Neuronal stem cell (in vitro differentiated cells): ENCODE measurements at regions not wholly inside any gene's neighbourhood (a gene's known extent, or its start where the extent isn't known, plus 50 kb on each side); places are given as distances from the start of the nearest gene placed in this dataset.

Experiments used
- DNase-seq: peaks from one replicate; pipeline ENCODE4 v3.0.0-alpha.2; 2013; ENCODE audit warnings: low spot score
- H2AFZ ChIP-seq: one replicate; pipeline ENCODE4 v1.6.1; 2013; ENCODE audit warnings: mild to moderate bottlenecking, low read length, inconsistent platforms
- H2AK5ac ChIP-seq: 2 replicates; pipeline ENCODE4 v1.6.1; 2013; ENCODE audit warnings: low read depth, mild to moderate bottlenecking, inconsistent platforms, low read length, moderate library complexity, mixed read lengths
- H2BK120ac ChIP-seq: 2 replicates; pipeline ENCODE4 v1.6.1; 2013; ENCODE audit warnings: low read depth, mild to moderate bottlenecking, inconsistent platforms, low read length, moderate library complexity, mixed read lengths
- H2BK12ac ChIP-seq: one replicate; pipeline ENCODE4 v1.6.1; 2013; ENCODE audit warnings: low read length, inconsistent platforms
- H2BK15ac ChIP-seq: 2 replicates; pipeline ENCODE4 v1.6.1; 2013; ENCODE audit warnings: mild to moderate bottlenecking, low read length, inconsistent platforms, mixed read lengths
- H2BK5ac ChIP-seq: one replicate; pipeline ENCODE4 v1.6.1; 2013; ENCODE audit warnings: inconsistent platforms, mild to moderate bottlenecking, low read length, moderate library complexity
- H3K14ac ChIP-seq: one replicate; pipeline ENCODE4 v1.6.1; 2013; ENCODE audit warnings: low read length, inconsistent platforms
- H3K18ac ChIP-seq: 2 replicates; pipeline ENCODE4 v1.6.1; 2013; ENCODE audit warnings: low read length, inconsistent platforms
- H3K23ac ChIP-seq: 2 replicates; pipeline ENCODE4 v1.6.1; 2013; ENCODE audit warnings: low read depth, mild to moderate bottlenecking, mixed read lengths, low read length, inconsistent platforms; ENCODE audit not compliant: poor library complexity
- H3K27ac ChIP-seq: replicated peaks from 3 replicates; pipeline ENCODE4 v1.5.1; 2013; ENCODE audit warnings: low read length, inconsistent platforms
- H3K27me3 ChIP-seq, 3 experiments: 2 replicates each; pipeline ENCODE4 v1.6.1; 2013; ENCODE audit warnings: low read length in 3 of 3, mild to moderate bottlenecking in 2 of 3, inconsistent platforms in 1 of 3, low read depth in 1 of 3, mixed read lengths in 1 of 3, moderate library complexity in 1 of 3; ENCODE audit not compliant: control insufficient read depth in 3 of 3, insufficient read depth in 3 of 3
- H3K36me3 ChIP-seq, 2 donors: replicated peaks in 1 of 2; 2 replicates each; pipeline ENCODE4 v1.6.1; 2013; ENCODE audit warnings: low read length in 2 of 2; ENCODE audit not compliant: control insufficient read depth in 2 of 2, insufficient read depth in 2 of 2
- H3K4ac ChIP-seq: 2 replicates; pipeline ENCODE4 v1.6.1; 2013; ENCODE audit warnings: inconsistent platforms, mild to moderate bottlenecking, low read length, moderate library complexity
- H3K4me1 ChIP-seq, 2 donors: 1 replicate in 1 of 2; 2 replicates in 1 of 2; pipeline ENCODE4 v1.6.1; 2013; ENCODE audit warnings: low read length in 2 of 2, low read depth in 1 of 2; ENCODE audit not compliant: control insufficient read depth in 2 of 2, insufficient read depth in 1 of 2
- H3K4me2 ChIP-seq: one replicate; pipeline ENCODE4 v1.6.1; 2013; ENCODE audit warnings: mild to moderate bottlenecking, low read length, inconsistent platforms; ENCODE audit not compliant: insufficient read depth, poor library complexity, severe bottlenecking
- H3K4me3 ChIP-seq, 2 donors: 2 replicates each; pipeline ENCODE4 v1.5.1; 2013; ENCODE audit warnings: low read length in 2 of 2, mild to moderate bottlenecking in 2 of 2, inconsistent platforms in 1 of 2, moderate library complexity in 1 of 2
- H3K79me1 ChIP-seq: one replicate; pipeline ENCODE4 v1.6.1; 2013; ENCODE audit warnings: low read depth, mild to moderate bottlenecking, inconsistent platforms, low read length, moderate library complexity
- H3K9ac ChIP-seq: one replicate; pipeline ENCODE4 v1.6.1; 2013; ENCODE audit warnings: mild to moderate bottlenecking, low read depth, low read length, inconsistent platforms; ENCODE audit not compliant: poor library complexity
- H3K9me3 ChIP-seq, 2 donors: replicated peaks in 1 of 2; 2 replicates each; pipeline versions ENCODE3 to v1.6.1; 2013; ENCODE audit warnings: low read length in 2 of 2, mild to moderate bottlenecking in 2 of 2, inconsistent platforms in 1 of 2, low read depth in 1 of 2, mixed read lengths in 1 of 2, moderate library complexity in 1 of 2; ENCODE audit not compliant: control insufficient read depth in 2 of 2, insufficient read depth in 1 of 2
- H4K8ac ChIP-seq: one replicate; pipeline ENCODE4 v1.6.1; 2013; ENCODE audit warnings: low read depth, mild to moderate bottlenecking, inconsistent platforms, low read length, moderate library complexity
- H4K91ac ChIP-seq: one replicate; pipeline ENCODE4 v1.6.1; 2013; ENCODE audit warnings: low read length, low read depth, mild to moderate bottlenecking, inconsistent platforms; ENCODE audit not compliant: poor library complexity
- WGBS, 2 donors: extraction: QIAGEN DNeasy Blood & Tissue Kit; methylation state at CpG; one replicate each; pipeline ENCODE4 v1.1.7; 2013; ENCODE audit warnings: missing lambda C conversion rate in 2 of 2, mixed read lengths in 1 of 2; ENCODE audit not compliant: insufficient read length in 2 of 2, insufficient replicate concordance in 1 of 2; ENCODE audit errors: extremely low coverage in 2 of 2; 5-methylcytosine and 5-hydroxymethylcytosine counted together

- Histone ChIP-seq H3K79me1 (no peaks in the 10 kb centered on the region), H3K18ac (peak overlapping the region; percentile 71), H4K91ac (no peak overlapping the region), H2BK120ac (no peak overlapping the region), H3K4ac (no peak overlapping the region), H3K4me2 (no peak overlapping the region), H3K4me3 (no peak overlapping the region), H3K27me3 (no peaks in the 10 kb centered on the region), H2AFZ (peak overlapping the region; percentile 88), H2BK15ac (no peak overlapping the region), H3K27ac (peak overlapping the region; percentile 55), H4K8ac (no peak overlapping the region), H3K4me1 (peaks cover 14 to 19% of the 10 kb centered on the region in 2 donors), H3K9me3 (no peaks in the 10 kb centered on the region), H3K14ac (no peak overlapping the region), H3K9ac (no peak overlapping the region), H3K23ac (no peak overlapping the region), H2BK5ac (no peak overlapping the region), H2AK5ac (no peak overlapping the region), H2BK12ac (no peak overlapping the region), H3K36me3 (no peaks in the 10 kb centered on the region)
- WGBS, 2 donors, result no CpG with 5 or more reads among the region's 25 CpGs
- peak; percentile 23 for DNase-seq
Observed at GRCh38 chrX:39755143-39756032, 342.4 kb downstream of the BCOR start.

GRCh38 chrX:39756086-39756883, 341.5 kb downstream of the BCOR start:
- no peaks in the 10 kb centered on the region for H3K79me1 ChIP-seq
- no peak overlapping the region for H4K8ac ChIP-seq
- H2BK5ac ChIP-seq, result no peak overlapping the region
- no peak overlapping the region for H3K9ac ChIP-seq
- H2BK12ac ChIP-seq, result no peak overlapping the region
- H3K4me1 ChIP-seq, result peaks cover 14 to 19% of the 10 kb centered on the region in 2 donors
- H2BK120ac ChIP-seq, result no peak overlapping the region
- no peak overlapping the region for H2AK5ac ChIP-seq
- no peaks in the 10 kb centered on the region for H3K36me3 ChIP-seq
- DNase-seq, result no peak
- H3K23ac ChIP-seq, result no peak overlapping the region
- no peak overlapping the region for H3K4me3 ChIP-seq
- no peaks in the 10 kb centered on the region for H3K27me3 ChIP-seq
- no peak overlapping the region for H3K4me2 ChIP-seq
- no CpG with 5 or more reads among the region's 18 CpGs for WGBS, 2 donors
- H3K14ac ChIP-seq, result no peak overlapping the region
- H2AFZ ChIP-seq, result peak overlapping the region; percentile 88
- H3K9me3 ChIP-seq, result no peaks in the 10 kb centered on the region
- no peak overlapping the region for H3K4ac ChIP-seq
- no peak overlapping the region for H3K27ac ChIP-seq
- peak overlapping the region; percentile 64 for H3K18ac ChIP-seq
- no peak overlapping the region for H2BK15ac ChIP-seq
- H4K91ac ChIP-seq, result no peak overlapping the region

- no peak overlapping the region for H2BK15ac ChIP-seq
Observed at GRCh38 chrX:39757971-39758370, 339.8 kb downstream of the BCOR start.

More at GRCh38 chrX:39757971-39758370, 339.8 kb downstream of the BCOR start:
- no peaks in the 10 kb centered on the region for H3K9me3 ChIP-seq
- no peak overlapping the region for H2BK12ac ChIP-seq
- no peak overlapping the region for H3K27ac ChIP-seq
- H3K18ac ChIP-seq, result peak overlapping the region; percentile 24
- H3K4me1 ChIP-seq, result peaks cover 14 to 19% of the 10 kb centered on the region in 2 donors
- no peaks in the 10 kb centered on the region for H3K79me1 ChIP-seq
- H2BK5ac ChIP-seq, result no peak overlapping the region
- H3K27me3 ChIP-seq, result no peaks in the 10 kb centered on the region
- no peak overlapping the region for H3K23ac ChIP-seq
- H3K4me3 ChIP-seq, result no peak overlapping the region
- H4K91ac ChIP-seq, result no peak overlapping the region
- no peak overlapping the region for H2BK120ac ChIP-seq
- H3K36me3 ChIP-seq, result no peaks in the 10 kb centered on the region
- no CpG with 5 or more reads among the region's 6 CpGs for WGBS, 2 donors
- no peak overlapping the region for H3K4me2 ChIP-seq
- no peak overlapping the region for H2AFZ ChIP-seq
- no peak overlapping the region for H3K9ac ChIP-seq
- no peak overlapping the region for H3K14ac ChIP-seq
- no peak overlapping the region for H3K4ac ChIP-seq
- DNase-seq, result no peak
- H2AK5ac ChIP-seq, result no peak overlapping the region
- no peak overlapping the region for H4K8ac ChIP-seq
